ENCODE measurements at regions not wholly inside any gene's neighbourhood (a gene's known extent, or its start where the extent isn't known, plus 50 kb on each side); places are given as distances from the start of the nearest gene placed in this dataset.
"Not testable (repeated sequence)": the region's sequence is repeated elsewhere in the genome, so short reads cannot be mapped to it uniquely, and the experiment has no call there.

DNA sequence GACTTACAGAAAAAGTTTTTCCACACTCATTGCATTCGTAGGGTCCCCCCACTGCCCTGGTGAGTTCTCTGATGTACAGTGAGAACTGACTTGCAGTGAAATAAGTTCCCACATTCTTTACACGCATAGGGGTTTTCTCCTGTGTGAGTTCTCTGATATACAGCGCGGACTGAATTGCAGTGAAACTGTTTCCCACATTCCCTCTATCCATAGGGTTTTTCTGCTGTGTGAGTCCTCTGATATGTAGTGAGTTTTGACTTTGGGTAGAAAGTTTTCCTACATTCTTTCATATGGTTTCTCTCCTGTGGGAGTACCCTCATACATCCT, 147.0 kb downstream of the GLRX3 start:
- ATAC-seq (no peak), DNase-seq (ENCODE audit: low read depth, low spot score) (no peak)
- ChIA-PET CTCF (no interaction called here), POLR2A (no interaction called here)
- Histone ChIP-seq H3K36me3 (ENCODE audit: control insufficient read depth, insufficient read depth, low read length) (no peaks in the 10 kb centered on the region), H3K27ac (ENCODE audit: low read length) (no peak overlapping the region), H3K4me1 (ENCODE audit: control insufficient read depth, insufficient read depth, low read length) (no peaks in the 10 kb centered on the region), H3K9me3 (ENCODE audit: control insufficient read depth, insufficient read depth, low read depth, low read length) (peaks cover 80% of the 10 kb centered on the region), H3K27me3 (ENCODE audit: control insufficient read depth, insufficient read depth, low read length) (no peaks in the 10 kb centered on the region), H3K4me3 (ENCODE audit: low read depth in 2 of 2, low read length in 2 of 2) (no peak overlapping the region)
- intact Hi-C loops (cut with micrococcal nuclease; ENCODE audit: unreplicated experiment) (no loop called here), in situ Hi-C loops (cut with HindIII; ENCODE audit: low pct_unique_long_range_greater_than_20kb, low sequenced_read_pairs) (no loop called here)
- no TSS peak for BruUV-seq (replicated peaks)
- TF ChIP-seq TCF7L2 (IDR thresholded peaks at IDR 0.05; ENCODE audit: low read depth, low read length) = no peak
- TF ChIP-seq, protein P1, sequence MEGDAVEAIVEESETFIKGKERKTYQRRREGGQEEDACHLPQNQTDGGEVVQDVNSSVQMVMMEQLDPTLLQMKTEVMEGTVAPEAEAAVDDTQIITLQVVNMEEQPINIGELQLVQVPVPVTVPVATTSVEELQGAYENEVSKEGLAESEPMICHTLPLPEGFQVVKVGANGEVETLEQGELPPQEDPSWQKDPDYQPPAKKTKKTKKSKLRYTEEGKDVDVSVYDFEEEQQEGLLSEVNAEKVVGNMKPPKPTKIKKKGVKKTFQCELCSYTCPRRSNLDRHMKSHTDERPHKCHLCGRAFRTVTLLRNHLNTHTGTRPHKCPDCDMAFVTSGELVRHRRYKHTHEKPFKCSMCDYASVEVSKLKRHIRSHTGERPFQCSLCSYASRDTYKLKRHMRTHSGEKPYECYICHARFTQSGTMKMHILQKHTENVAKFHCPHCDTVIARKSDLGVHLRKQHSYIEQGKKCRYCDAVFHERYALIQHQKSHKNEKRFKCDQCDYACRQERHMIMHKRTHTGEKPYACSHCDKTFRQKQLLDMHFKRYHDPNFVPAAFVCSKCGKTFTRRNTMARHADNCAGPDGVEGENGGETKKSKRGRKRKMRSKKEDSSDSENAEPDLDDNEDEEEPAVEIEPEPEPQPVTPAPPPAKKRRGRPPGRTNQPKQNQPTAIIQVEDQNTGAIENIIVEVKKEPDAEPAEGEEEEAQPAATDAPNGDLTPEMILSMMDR (IDR thresholded peaks at IDR 0.05) = no peak

DNA sequence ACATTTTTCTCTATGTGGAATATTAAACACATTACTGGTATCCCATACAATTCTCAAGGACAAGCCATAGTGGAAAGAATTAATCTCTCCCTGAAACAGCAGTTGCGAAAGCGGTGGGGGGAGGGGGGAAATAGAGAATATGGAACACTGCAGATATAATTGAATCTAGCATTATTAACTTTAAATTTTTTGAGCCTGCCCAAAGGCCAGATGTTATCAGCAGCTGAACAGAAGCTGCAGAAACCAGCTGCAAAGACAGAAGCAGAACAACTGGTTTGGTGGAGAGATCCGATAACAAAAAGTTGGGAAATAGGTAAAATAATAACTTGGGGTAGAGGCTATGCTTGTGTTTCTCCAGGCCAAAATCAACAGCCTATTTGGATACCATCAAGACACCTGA, 159.6 kb downstream of the GLRX3 start:
- H3K4me1 ChIP-seq (ENCODE audit: control insufficient read depth, insufficient read depth, low read length); H3K27me3 ChIP-seq (ENCODE audit: control insufficient read depth, insufficient read depth, low read length); POLR2A ChIA-PET; BruUV-seq (replicated peaks); intact Hi-C loops (cut with micrococcal nuclease; ENCODE audit: unreplicated experiment); ATAC-seq; CTCF ChIA-PET; H3K9me3 ChIP-seq (ENCODE audit: control insufficient read depth, insufficient read depth, low read depth, low read length); DNase-seq (ENCODE audit: low read depth, low spot score); H3K27ac ChIP-seq (ENCODE audit: low read length); in situ Hi-C loops (cut with HindIII; ENCODE audit: low pct_unique_long_range_greater_than_20kb, low sequenced_read_pairs); H3K36me3 ChIP-seq (ENCODE audit: control insufficient read depth, insufficient read depth, low read length); H3K4me3 ChIP-seq (ENCODE audit: low read depth in 2 of 2, low read length in 2 of 2): not testable (repeated sequence)

DNA sequence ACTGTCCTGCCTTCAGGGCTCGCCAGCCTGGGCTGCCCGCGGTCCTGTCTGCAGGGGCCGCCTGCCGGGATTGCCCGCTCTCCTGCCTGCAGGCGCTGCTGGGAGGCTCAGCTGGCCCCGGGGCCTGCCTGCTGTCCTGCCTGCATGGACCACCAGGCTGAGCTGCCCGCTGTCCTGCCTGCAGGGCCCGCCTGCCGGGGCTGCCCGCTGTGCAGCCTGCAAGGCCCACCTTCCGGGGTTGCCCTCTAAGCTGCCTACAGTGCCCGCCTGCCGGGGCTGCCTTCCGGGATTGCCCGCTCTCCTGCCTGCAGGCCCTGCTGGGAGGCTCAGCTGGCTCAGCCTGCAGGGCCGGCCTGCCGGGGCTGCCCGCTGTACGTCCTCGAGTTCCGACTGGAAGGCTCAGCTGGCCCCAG, 164.4 kb downstream of the GLRX3 start:
- Histone ChIP-seq H3K27ac (ENCODE audit: low read length) (no peak overlapping the region), H3K4me3 (ENCODE audit: low read depth in 2 of 2, low read length in 2 of 2) (no peak overlapping the region), H3K27me3 (ENCODE audit: control insufficient read depth, insufficient read depth, low read length) (no peaks in the 10 kb centered on the region), H3K36me3 (ENCODE audit: control insufficient read depth, insufficient read depth, low read length) (no peaks in the 10 kb centered on the region), H3K4me1 (ENCODE audit: control insufficient read depth, insufficient read depth, low read length) (no peaks in the 10 kb centered on the region), H3K9me3 (ENCODE audit: control insufficient read depth, insufficient read depth, low read depth, low read length) (0 out of 2 replicates have a peak, but pooled peaks cover 3% of the 10 kb centered on the region)
- in situ Hi-C loops (cut with HindIII; ENCODE audit: low pct_unique_long_range_greater_than_20kb, low sequenced_read_pairs) (no loop called here), intact Hi-C loops (cut with micrococcal nuclease; ENCODE audit: unreplicated experiment) (no loop called here)
- TF ChIP-seq TCF7L2 (IDR thresholded peaks at IDR 0.05; ENCODE audit: low read depth, low read length) (no peak), POLR2AphosphoS5 (IDR thresholded peaks at IDR 0.05; ENCODE audit: low read depth, low read length) (no peak), SIN3A (IDR thresholded peaks at IDR 0.05; ENCODE audit: borderline replicate concordance, insufficient read depth, low read depth, low read length) (no peak)
- TF ChIP-seq, protein P2, sequence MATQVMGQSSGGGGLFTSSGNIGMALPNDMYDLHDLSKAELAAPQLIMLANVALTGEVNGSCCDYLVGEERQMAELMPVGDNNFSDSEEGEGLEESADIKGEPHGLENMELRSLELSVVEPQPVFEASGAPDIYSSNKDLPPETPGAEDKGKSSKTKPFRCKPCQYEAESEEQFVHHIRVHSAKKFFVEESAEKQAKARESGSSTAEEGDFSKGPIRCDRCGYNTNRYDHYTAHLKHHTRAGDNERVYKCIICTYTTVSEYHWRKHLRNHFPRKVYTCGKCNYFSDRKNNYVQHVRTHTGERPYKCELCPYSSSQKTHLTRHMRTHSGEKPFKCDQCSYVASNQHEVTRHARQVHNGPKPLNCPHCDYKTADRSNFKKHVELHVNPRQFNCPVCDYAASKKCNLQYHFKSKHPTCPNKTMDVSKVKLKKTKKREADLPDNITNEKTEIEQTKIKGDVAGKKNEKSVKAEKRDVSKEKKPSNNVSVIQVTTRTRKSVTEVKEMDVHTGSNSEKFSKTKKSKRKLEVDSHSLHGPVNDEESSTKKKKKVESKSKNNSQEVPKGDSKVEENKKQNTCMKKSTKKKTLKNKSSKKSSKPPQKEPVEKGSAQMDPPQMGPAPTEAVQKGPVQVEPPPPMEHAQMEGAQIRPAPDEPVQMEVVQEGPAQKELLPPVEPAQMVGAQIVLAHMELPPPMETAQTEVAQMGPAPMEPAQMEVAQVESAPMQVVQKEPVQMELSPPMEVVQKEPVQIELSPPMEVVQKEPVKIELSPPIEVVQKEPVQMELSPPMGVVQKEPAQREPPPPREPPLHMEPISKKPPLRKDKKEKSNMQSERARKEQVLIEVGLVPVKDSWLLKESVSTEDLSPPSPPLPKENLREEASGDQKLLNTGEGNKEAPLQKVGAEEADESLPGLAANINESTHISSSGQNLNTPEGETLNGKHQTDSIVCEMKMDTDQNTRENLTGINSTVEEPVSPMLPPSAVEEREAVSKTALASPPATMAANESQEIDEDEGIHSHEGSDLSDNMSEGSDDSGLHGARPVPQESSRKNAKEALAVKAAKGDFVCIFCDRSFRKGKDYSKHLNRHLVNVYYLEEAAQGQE (IDR thresholded peaks at IDR 0.05; ENCODE audit: insufficient read depth in 1 of 2, low read depth in 2 of 2, low read length in 1 of 2) = no peak
- TF ChIP-seq, protein P1 (IDR thresholded peaks at IDR 0.05) = no peak
- ATAC-seq (no peak), DNase-seq (ENCODE audit: low read depth, low spot score) (no peak)
- ChIA-PET POLR2A (no interaction called here), CTCF (no interaction called here)
- no TSS peak for BruUV-seq (replicated peaks)
